Body of pancreas (tissue), 4 donors: ENCODE measurements at regions not wholly inside any gene's neighbourhood (a gene's known extent, or its start where the extent isn't known, plus 50 kb on each side); places are given as distances from the start of the nearest gene placed in this dataset.

ENCODE experiments used
- POLR2A ChIP-seq, 3 donors: fragments of 450-650 bp; IDR thresholded peaks; one replicate each; pipeline ENCODE4 v1.6.1; 2016; ENCODE audit warnings: antibody characterized with exemption in 3 of 3, mild to moderate bottlenecking in 2 of 3
- TF ChIP-seq, protein P1 (sequence below), 7 experiments: fragments of 450-650 bp in 4 of 7; fragments of 200-600 bp in 3 of 7; sonication (generic) in 3 of 7; IDR thresholded peaks; one replicate each; pipeline ENCODE4 v1.5.1; 2016 to 2019; ENCODE audit warnings: antibody characterized with exemption in 7 of 7

DNA sequence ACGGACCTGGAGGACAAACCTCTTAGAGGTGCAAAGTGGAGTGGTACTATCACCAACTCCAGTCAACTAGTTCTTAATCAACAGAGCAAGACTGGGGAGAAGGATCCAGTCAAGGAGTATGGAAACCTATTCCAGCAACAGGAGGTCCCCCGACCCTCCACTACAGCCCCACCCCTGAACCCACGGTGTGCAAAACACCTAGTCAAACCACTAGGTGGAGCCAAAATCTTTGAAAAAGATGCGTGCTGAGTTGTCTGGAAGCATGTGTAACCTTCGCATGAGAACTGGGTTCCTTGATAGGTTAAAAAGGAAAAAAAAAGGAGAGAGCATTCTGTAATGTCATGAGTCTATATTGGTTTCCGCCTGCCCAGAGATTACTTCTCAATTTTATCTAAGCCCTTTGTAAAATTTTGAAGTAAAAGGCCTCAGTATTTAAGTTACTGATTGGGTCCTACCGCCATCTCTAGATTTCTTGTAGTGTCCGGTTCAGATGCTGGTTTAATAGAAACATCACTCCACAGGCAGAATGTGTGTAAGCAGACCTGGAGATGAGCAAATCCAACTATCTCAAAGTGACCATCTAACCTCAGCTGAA lies 81.9 kb upstream of the HAO2 start:
- TF ChIP-seq, protein P1, sequence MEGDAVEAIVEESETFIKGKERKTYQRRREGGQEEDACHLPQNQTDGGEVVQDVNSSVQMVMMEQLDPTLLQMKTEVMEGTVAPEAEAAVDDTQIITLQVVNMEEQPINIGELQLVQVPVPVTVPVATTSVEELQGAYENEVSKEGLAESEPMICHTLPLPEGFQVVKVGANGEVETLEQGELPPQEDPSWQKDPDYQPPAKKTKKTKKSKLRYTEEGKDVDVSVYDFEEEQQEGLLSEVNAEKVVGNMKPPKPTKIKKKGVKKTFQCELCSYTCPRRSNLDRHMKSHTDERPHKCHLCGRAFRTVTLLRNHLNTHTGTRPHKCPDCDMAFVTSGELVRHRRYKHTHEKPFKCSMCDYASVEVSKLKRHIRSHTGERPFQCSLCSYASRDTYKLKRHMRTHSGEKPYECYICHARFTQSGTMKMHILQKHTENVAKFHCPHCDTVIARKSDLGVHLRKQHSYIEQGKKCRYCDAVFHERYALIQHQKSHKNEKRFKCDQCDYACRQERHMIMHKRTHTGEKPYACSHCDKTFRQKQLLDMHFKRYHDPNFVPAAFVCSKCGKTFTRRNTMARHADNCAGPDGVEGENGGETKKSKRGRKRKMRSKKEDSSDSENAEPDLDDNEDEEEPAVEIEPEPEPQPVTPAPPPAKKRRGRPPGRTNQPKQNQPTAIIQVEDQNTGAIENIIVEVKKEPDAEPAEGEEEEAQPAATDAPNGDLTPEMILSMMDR (IDR thresholded peaks at IDR 0.05) = peak in 5 of 7 experiments; percentile 7 to 42 (median 33)
- TF ChIP-seq POLR2A (IDR thresholded peaks at IDR 0.05) = no peak
